WI38 (cell line): ENCODE measurements at regions not wholly inside any gene's neighbourhood (a gene's known extent, or its start where the extent isn't known, plus 50 kb on each side); places are given as distances from the start of the nearest gene placed in this dataset.
"Not testable (repeated sequence)": the region's sequence is repeated elsewhere in the genome, so short reads cannot be mapped to it uniquely, and the experiment has no call there.

Experiments
- H3K4me3 ChIP-seq: 2 replicates; pipeline ENCODE4 v1.5.1; 2011; ENCODE audit warnings: low read depth, mild to moderate bottlenecking, control low read depth, low read length
- TF ChIP-seq, protein P1 (sequence below): IDR thresholded peaks from 2 replicates; pipeline ENCODE4 v1.5.1; 2012; ENCODE audit warnings: low read depth, mild to moderate bottlenecking, control low read depth, low read length

- TF ChIP-seq, protein P1, sequence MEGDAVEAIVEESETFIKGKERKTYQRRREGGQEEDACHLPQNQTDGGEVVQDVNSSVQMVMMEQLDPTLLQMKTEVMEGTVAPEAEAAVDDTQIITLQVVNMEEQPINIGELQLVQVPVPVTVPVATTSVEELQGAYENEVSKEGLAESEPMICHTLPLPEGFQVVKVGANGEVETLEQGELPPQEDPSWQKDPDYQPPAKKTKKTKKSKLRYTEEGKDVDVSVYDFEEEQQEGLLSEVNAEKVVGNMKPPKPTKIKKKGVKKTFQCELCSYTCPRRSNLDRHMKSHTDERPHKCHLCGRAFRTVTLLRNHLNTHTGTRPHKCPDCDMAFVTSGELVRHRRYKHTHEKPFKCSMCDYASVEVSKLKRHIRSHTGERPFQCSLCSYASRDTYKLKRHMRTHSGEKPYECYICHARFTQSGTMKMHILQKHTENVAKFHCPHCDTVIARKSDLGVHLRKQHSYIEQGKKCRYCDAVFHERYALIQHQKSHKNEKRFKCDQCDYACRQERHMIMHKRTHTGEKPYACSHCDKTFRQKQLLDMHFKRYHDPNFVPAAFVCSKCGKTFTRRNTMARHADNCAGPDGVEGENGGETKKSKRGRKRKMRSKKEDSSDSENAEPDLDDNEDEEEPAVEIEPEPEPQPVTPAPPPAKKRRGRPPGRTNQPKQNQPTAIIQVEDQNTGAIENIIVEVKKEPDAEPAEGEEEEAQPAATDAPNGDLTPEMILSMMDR = no peak
- H3K4me3 ChIP-seq = no peak overlapping the region
Observed at GRCh38 chr1:227482023-227482299, 81.4 kb upstream of the ZNF678 start.

GRCh38 chr1:227474072-227474471 is 89.3 kb upstream of the ZNF678 start:
- not testable (repeated sequence) for H3K4me3 ChIP-seq

DNA sequence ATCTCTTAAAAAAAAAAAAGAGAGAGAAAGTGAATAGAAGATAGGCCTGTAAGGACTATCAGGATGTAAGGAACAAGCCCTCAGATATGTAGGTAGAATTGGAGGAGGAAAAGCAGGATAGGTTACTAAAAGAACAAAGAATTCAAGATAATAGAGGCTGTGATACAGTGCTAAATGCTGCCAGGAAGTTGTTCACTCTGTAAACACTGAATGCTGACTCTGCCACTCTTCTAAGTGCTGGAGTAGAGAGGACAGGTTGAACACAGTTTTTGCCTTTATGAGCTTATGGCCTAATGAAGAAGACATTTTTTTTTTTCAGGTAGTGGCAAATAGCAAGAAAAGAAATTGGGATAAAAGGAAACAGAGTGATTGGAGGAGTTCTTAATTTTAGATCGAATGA is 90.6 kb upstream of the ZNF678 start:
- TF ChIP-seq, protein P1 = no peak
- H3K4me3 ChIP-seq = no peak overlapping the region

DNA sequence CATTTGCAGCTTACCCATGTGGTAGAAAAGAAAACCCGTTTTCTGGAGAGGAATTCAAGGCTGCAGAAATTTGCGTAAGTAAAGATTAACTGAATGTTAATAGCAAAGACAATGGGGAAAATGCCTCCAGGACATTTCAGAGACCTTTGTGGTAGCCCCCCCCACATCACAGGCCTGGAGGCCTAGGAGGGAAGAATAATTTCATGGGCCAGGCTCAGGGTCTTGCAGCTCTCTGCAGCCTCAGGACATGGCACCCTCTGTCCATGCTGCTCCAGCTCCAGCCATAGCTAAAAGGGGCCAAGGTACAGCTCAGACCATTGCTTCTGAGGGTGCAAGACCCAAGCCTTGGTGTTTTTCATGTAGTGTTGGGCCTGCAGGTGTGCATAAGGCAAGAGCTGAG is 92.7 kb upstream of the ZNF678 start:
- TF ChIP-seq, protein P1 = no peak
- H3K4me3 ChIP-seq = no peak overlapping the region

DNA sequence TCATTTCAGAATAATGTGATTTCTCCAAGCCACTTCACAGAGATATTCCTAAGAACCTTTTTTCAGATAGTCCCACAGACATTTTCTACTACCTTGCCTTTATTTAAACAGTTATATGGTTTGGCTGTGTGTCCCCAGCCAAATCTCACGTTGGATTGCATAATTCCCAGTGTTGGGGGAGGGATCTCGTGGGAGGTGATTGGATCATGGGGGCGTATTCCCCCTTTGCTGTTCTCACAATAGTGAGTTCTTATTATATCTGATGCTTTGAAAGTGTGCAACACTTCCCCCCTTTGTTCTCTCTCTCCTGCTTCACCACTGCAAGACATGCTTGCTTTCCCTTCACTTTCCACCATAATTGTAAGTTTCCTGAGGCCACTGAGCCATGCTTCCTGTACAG is 93.6 kb upstream of the ZNF678 start:
- no peak overlapping the region for H3K4me3 ChIP-seq
- TF ChIP-seq, protein P1 = no peak

- TF ChIP-seq, protein P1 = no peak
- H3K4me3 ChIP-seq = no peak overlapping the region
Observed at GRCh38 chr1:227466039-227466645, 97.2 kb upstream of the ZNF678 start.

- TF ChIP-seq, protein P1 = no peak
- no peak overlapping the region for H3K4me3 ChIP-seq
Observed at GRCh38 chr1:227465256-227465655, 98.1 kb upstream of the ZNF678 start.

- TF ChIP-seq, protein P1 = no peak
- no peak overlapping the region for H3K4me3 ChIP-seq
Observed at GRCh38 chr1:227459977-227460376, 103.4 kb upstream of the ZNF678 start.
